Testis (tissue), 2 donors: ENCODE measurements at regions not wholly inside any gene's neighbourhood (a gene's known extent, or its start where the extent isn't known, plus 50 kb on each side); places are given as distances from the start of the nearest gene placed in this dataset.

Source experiments
- CTCF ChIP-seq, 3 experiments: fragments of 450-650 bp in 2 of 3; fragments of 200-600 bp in 1 of 3; sonication (generic) in 1 of 3; IDR thresholded peaks; one replicate each; pipeline ENCODE4 v1.5.1; 2016 to 2019; ENCODE audit warnings: antibody characterized with exemption in 3 of 3, mild to moderate bottlenecking in 2 of 3, moderate library complexity in 1 of 3
- POLR2A ChIP-seq: fragments of 450-650 bp; IDR thresholded peaks from one replicate; pipeline ENCODE4 v1.6.1; 2017; ENCODE audit warnings: antibody characterized with exemption, mild to moderate bottlenecking, moderate library complexity

- TF ChIP-seq CTCF (IDR thresholded peaks at IDR 0.05) (no peak), POLR2A (no peak)
Observed at GRCh38 chr6:6856538-6857523, 250.9 kb upstream of the RREB1 start.
